ENCODE measurements at regions not wholly inside any gene's neighbourhood (a gene's known extent, or its start where the extent isn't known, plus 50 kb on each side); places are given as distances from the start of the nearest gene placed in this dataset.
"Not testable (repeated sequence)": the region's sequence is repeated elsewhere in the genome, so short reads cannot be mapped to it uniquely, and the experiment has no call there.

- H3K4me1 ChIP-seq, result no peaks in the 10 kb centered on the region
- no peak overlapping the region for H3K9ac ChIP-seq
- H3K27me3 ChIP-seq (ENCODE audit: control insufficient read depth, insufficient read depth, low read length), result no peaks in the 10 kb centered on the region
- H3K9me3 ChIP-seq (ENCODE audit: control insufficient read depth, low read length), result no peaks in the 10 kb centered on the region
- no peak overlapping the region for H3K4me3 ChIP-seq (ENCODE audit: low read depth, low read length)
- no peak overlapping the region for H3K27ac ChIP-seq
- H3K36me3 ChIP-seq (ENCODE audit: control insufficient read depth, insufficient read depth, low read length), result no peaks in the 10 kb centered on the region
- H3K4me2 ChIP-seq (ENCODE audit: low read length), result no peak overlapping the region
- H3K79me2 ChIP-seq, result no peaks in the 10 kb centered on the region
- no peak for TF ChIP-seq CTCF (IDR thresholded peaks at IDR 0.05)
- no peak overlapping the region for H2AFZ ChIP-seq
These were observed 264.3 kb upstream of the ARHGEF26 start for GRCh38 chr3:153856932-153857331.

GRCh38 chr3:153864793-153865192 is 256.4 kb upstream of the ARHGEF26 start:
- TF ChIP-seq CTCF (IDR thresholded peaks at IDR 0.05), result no peak
- Histone ChIP-seq H3K4me2 (ENCODE audit: low read length) (no peak overlapping the region), H3K36me3 (ENCODE audit: control insufficient read depth, insufficient read depth, low read length) (no peaks in the 10 kb centered on the region), H3K27me3 (ENCODE audit: control insufficient read depth, insufficient read depth, low read length) (no peaks in the 10 kb centered on the region), H3K27ac (no peak overlapping the region), H2AFZ (no peak overlapping the region), H3K9me3 (ENCODE audit: control insufficient read depth, low read length) (no peaks in the 10 kb centered on the region), H3K4me3 (ENCODE audit: low read depth, low read length) (no peak overlapping the region), H3K79me2 (no peaks in the 10 kb centered on the region), H3K4me1 (no peaks in the 10 kb centered on the region), H3K9ac (no peak overlapping the region)

DNA sequence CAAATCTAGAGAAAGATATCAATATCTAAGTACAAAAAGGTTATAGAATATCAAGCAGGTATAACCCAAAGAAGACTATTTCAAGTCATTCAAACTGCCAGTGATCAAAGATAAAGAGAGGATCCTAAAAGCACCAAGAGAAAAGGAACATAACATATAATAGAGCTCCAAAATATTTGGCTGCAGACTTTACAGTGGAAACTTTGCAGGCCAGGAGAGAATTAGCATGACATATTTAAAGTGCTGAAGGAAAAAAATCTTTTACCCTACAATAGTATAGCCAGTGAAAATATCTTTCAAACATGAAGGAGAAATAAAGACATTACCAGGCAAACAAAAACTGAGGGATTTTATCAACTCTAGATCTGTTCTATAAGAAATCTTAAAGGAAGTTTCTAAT is 254.3 kb upstream of the ARHGEF26 start:
- Histone ChIP-seq H3K36me3 (ENCODE audit: control insufficient read depth, insufficient read depth, low read length) (no peaks in the 10 kb centered on the region), H3K4me3 (ENCODE audit: low read depth, low read length) (no peak overlapping the region), H2AFZ (no peak overlapping the region), H3K27me3 (ENCODE audit: control insufficient read depth, insufficient read depth, low read length) (no peaks in the 10 kb centered on the region), H3K27ac (no peak overlapping the region), H3K4me1 (no peaks in the 10 kb centered on the region), H3K9me3 (ENCODE audit: control insufficient read depth, low read length) (no peaks in the 10 kb centered on the region), H3K79me2 (no peaks in the 10 kb centered on the region), H3K9ac (no peak overlapping the region), H3K4me2 (ENCODE audit: low read length) (no peak overlapping the region)
- TF ChIP-seq CTCF (IDR thresholded peaks at IDR 0.05), result no peak

DNA sequence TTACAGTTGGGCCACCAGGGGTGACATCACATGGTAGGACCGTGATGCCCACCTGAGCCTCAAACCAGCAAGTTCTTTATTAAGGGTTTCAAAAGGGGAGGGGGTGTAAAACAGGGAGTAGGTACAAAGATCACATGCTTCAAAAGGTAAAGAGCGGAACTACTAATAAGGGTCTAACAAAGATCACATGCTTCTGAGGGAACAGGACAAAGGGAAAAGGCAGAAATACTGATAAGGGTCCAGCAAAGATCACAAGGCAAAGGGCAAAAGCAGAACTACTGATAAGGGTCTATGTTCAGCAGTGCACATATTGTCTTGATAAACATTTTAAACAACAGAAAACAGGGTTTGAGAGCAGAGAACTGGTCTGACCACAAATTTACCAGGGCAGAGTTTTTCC is 246.8 kb upstream of the ARHGEF26 start:
- not testable (repeated sequence) for H3K27me3 ChIP-seq (ENCODE audit: control insufficient read depth, insufficient read depth, low read length); H2AFZ ChIP-seq; H3K4me3 ChIP-seq (ENCODE audit: low read depth, low read length); H3K27ac ChIP-seq; H3K4me1 ChIP-seq; H3K36me3 ChIP-seq (ENCODE audit: control insufficient read depth, insufficient read depth, low read length); H3K9ac ChIP-seq; H3K9me3 ChIP-seq (ENCODE audit: control insufficient read depth, low read length); H3K79me2 ChIP-seq; H3K4me2 ChIP-seq (ENCODE audit: low read length)

GRCh38 chr3:153880493-153880892 is 240.7 kb upstream of the ARHGEF26 start:
- H3K27ac ChIP-seq, result no peak overlapping the region
- no peaks in the 10 kb centered on the region for H3K4me1 ChIP-seq
- no peaks in the 10 kb centered on the region for H3K36me3 ChIP-seq (ENCODE audit: control insufficient read depth, insufficient read depth, low read length)
- no peak overlapping the region for H3K9ac ChIP-seq
- no peak for TF ChIP-seq CTCF (IDR thresholded peaks at IDR 0.05)
- no peak overlapping the region for H3K4me2 ChIP-seq (ENCODE audit: low read length)
- H3K9me3 ChIP-seq (ENCODE audit: control insufficient read depth, low read length), result no peaks in the 10 kb centered on the region
- H3K4me3 ChIP-seq (ENCODE audit: low read depth, low read length), result no peak overlapping the region
- H3K79me2 ChIP-seq, result no peaks in the 10 kb centered on the region
- H3K27me3 ChIP-seq (ENCODE audit: control insufficient read depth, insufficient read depth, low read length), result no peaks in the 10 kb centered on the region
- H2AFZ ChIP-seq, result no peak overlapping the region

Data from parathyroid adenoma (tissue), 2 donors.